ENCODE measurements at regions not wholly inside any gene's neighbourhood (a gene's known extent, or its start where the extent isn't known, plus 50 kb on each side); places are given as distances from the start of the nearest gene placed in this dataset.
A peak's percentile ranks its signal among the peaks of the same experiment; 100 is the strongest.
"Not testable (repeated sequence)": the region's sequence is repeated elsewhere in the genome, so short reads cannot be mapped to it uniquely, and the experiment has no call there.

GRCh38 chr4:53847965-53848364 is 216.4 kb downstream of the CHIC2 start:
- ATAC-seq (ENCODE audit: low read depth in 2 of 2) (no peak), DNase-seq (no peak)
- no peak overlapping the region for H3K4me3 Mint-ChIP-seq
- H3K9me3 Mint-ChIP-seq, result no peaks in the 10 kb centered on the region
- H3K4me1 Mint-ChIP-seq, result no peaks in the 10 kb centered on the region
- H3K27ac Mint-ChIP-seq, result no peak overlapping the region
- Histone ChIP-seq H3K27ac (ENCODE audit: insufficient read depth, low read length, poor library complexity, severe bottlenecking) (no peak overlapping the region), H3K36me3 (ENCODE audit: control insufficient read depth, insufficient read depth, low read length) (no peaks in the 10 kb centered on the region), H3K27me3 (ENCODE audit: control insufficient read depth, insufficient read depth, low read length) (no peaks in the 10 kb centered on the region), H3K9me3 (ENCODE audit: control insufficient read depth in 2 of 2, low read length in 2 of 2) (no peaks in the 10 kb centered on the region), H3K4me3 (ENCODE audit: low read depth, low read length) (no peak overlapping the region), H3K4me1 (ENCODE audit: control insufficient read depth, insufficient read depth, low read length, poor library complexity, severe bottlenecking) (no peaks in the 10 kb centered on the region)
- H3K27me3 Mint-ChIP-seq, result no peaks in the 10 kb centered on the region
- no peaks in the 10 kb centered on the region for H3K36me3 Mint-ChIP-seq

- Mint-ChIP-seq H3K9me3 (peaks cover 0 to 6% (median 0%) of the 10 kb centered on the region in 7 donors), H3K4me1 (no peaks in the 10 kb centered on the region), H3K27me3 (peaks cover 6% of the 10 kb centered on the region), H3K4me3 (no peak overlapping the region), H3K27ac (no peak overlapping the region), H3K36me3 (no peaks in the 10 kb centered on the region)
- H3K4me3 ChIP-seq (ENCODE audit: low read depth, low read length), result no peak overlapping the region
- no peaks in the 10 kb centered on the region for H3K36me3 ChIP-seq (ENCODE audit: control insufficient read depth, insufficient read depth, low read length)
- no peak for ATAC-seq (ENCODE audit: low read depth in 2 of 2)
- no peak overlapping the region for H3K27ac ChIP-seq (ENCODE audit: insufficient read depth, low read length, poor library complexity, severe bottlenecking)
- no peak for DNase-seq
- H3K4me1 ChIP-seq (ENCODE audit: control insufficient read depth, insufficient read depth, low read length, poor library complexity, severe bottlenecking), result no peaks in the 10 kb centered on the region
- H3K27me3 ChIP-seq (ENCODE audit: control insufficient read depth, insufficient read depth, low read length), result no peaks in the 10 kb centered on the region
- no peaks in the 10 kb centered on the region for H3K9me3 ChIP-seq (ENCODE audit: control insufficient read depth in 2 of 2, low read length in 2 of 2)
Measured at GRCh38 chr4:53844551-53844950, 219.9 kb downstream of the CHIC2 start.

- Mint-ChIP-seq H3K4me1 (no peaks in the 10 kb centered on the region), H3K27me3 (peaks cover 6% of the 10 kb centered on the region), H3K4me3 (no peak overlapping the region), H3K27ac (no peak overlapping the region), H3K36me3 (no peaks in the 10 kb centered on the region), H3K9me3 (peaks cover 0 to 7% (median 0%) of the 10 kb centered on the region in 7 donors)
- H3K4me1 ChIP-seq (ENCODE audit: control insufficient read depth, insufficient read depth, low read length, poor library complexity, severe bottlenecking), result no peaks in the 10 kb centered on the region
- DNase-seq (no peak), ATAC-seq (ENCODE audit: low read depth in 2 of 2) (no peak)
- no peaks in the 10 kb centered on the region for H3K9me3 ChIP-seq (ENCODE audit: control insufficient read depth in 2 of 2, low read length in 2 of 2)
- H3K27ac ChIP-seq (ENCODE audit: insufficient read depth, low read length, poor library complexity, severe bottlenecking), result no peak overlapping the region
- H3K36me3 ChIP-seq (ENCODE audit: control insufficient read depth, insufficient read depth, low read length), result no peaks in the 10 kb centered on the region
- H3K27me3 ChIP-seq (ENCODE audit: control insufficient read depth, insufficient read depth, low read length), result no peaks in the 10 kb centered on the region
- H3K4me3 ChIP-seq (ENCODE audit: low read depth, low read length), result no peak overlapping the region
Measured at GRCh38 chr4:53844133-53844532, 220.3 kb downstream of the CHIC2 start.

GRCh38 chr4:53841711-53842110 is 222.7 kb downstream of the CHIC2 start:
- H3K4me3 ChIP-seq (ENCODE audit: low read depth, low read length), result no peak overlapping the region
- Mint-ChIP-seq H3K27ac (no peak overlapping the region), H3K9me3 (peaks cover 0 to 7% (median 3%) of the 10 kb centered on the region in 7 donors), H3K4me3 (no peak overlapping the region), H3K4me1 (no peaks in the 10 kb centered on the region), H3K27me3 (peaks cover 6% of the 10 kb centered on the region), H3K36me3 (no peaks in the 10 kb centered on the region)
- H3K27ac ChIP-seq (ENCODE audit: insufficient read depth, low read length, poor library complexity, severe bottlenecking), result no peak overlapping the region
- no peak for DNase-seq
- H3K36me3 ChIP-seq (ENCODE audit: control insufficient read depth, insufficient read depth, low read length), result no peaks in the 10 kb centered on the region
- no peaks in the 10 kb centered on the region for H3K4me1 ChIP-seq (ENCODE audit: control insufficient read depth, insufficient read depth, low read length, poor library complexity, severe bottlenecking)
- no peaks in the 10 kb centered on the region for H3K9me3 ChIP-seq (ENCODE audit: control insufficient read depth in 2 of 2, low read length in 2 of 2)
- no peaks in the 10 kb centered on the region for H3K27me3 ChIP-seq (ENCODE audit: control insufficient read depth, insufficient read depth, low read length)
- no peak for ATAC-seq (ENCODE audit: low read depth in 2 of 2)

- no peaks in the 10 kb centered on the region for H3K27me3 ChIP-seq (ENCODE audit: control insufficient read depth, insufficient read depth, low read length)
- Mint-ChIP-seq H3K4me3 (no peak overlapping the region), H3K4me1 (no peaks in the 10 kb centered on the region), H3K27me3 (peaks cover 6% of the 10 kb centered on the region), H3K27ac (peak overlapping the region in 1 of 3 donors; percentile 17), H3K9me3 (peaks cover 0 to 12% (median 5%) of the 10 kb centered on the region in 7 donors), H3K36me3 (no peaks in the 10 kb centered on the region)
- no peak for ATAC-seq (ENCODE audit: low read depth in 2 of 2)
- DNase-seq, result no peak
- H3K27ac ChIP-seq (ENCODE audit: insufficient read depth, low read length, poor library complexity, severe bottlenecking), result no peak overlapping the region
- H3K4me1 ChIP-seq (ENCODE audit: control insufficient read depth, insufficient read depth, low read length, poor library complexity, severe bottlenecking), result no peaks in the 10 kb centered on the region
- no peaks in the 10 kb centered on the region for H3K36me3 ChIP-seq (ENCODE audit: control insufficient read depth, insufficient read depth, low read length)
- no peak overlapping the region for H3K4me3 ChIP-seq (ENCODE audit: low read depth, low read length)
- no peaks in the 10 kb centered on the region for H3K9me3 ChIP-seq (ENCODE audit: control insufficient read depth in 2 of 2, low read length in 2 of 2)
Measured at GRCh38 chr4:53840643-53841042, 223.8 kb downstream of the CHIC2 start.

- H3K9me3 ChIP-seq (ENCODE audit: control insufficient read depth in 2 of 2, low read length in 2 of 2), result peaks cover 0 to 17% of the 10 kb centered on the region in 2 experiments
- ATAC-seq (ENCODE audit: low read depth in 2 of 2); H3K36me3 Mint-ChIP-seq; H3K27me3 Mint-ChIP-seq; H3K4me1 ChIP-seq (ENCODE audit: control insufficient read depth, insufficient read depth, low read length, poor library complexity, severe bottlenecking); H3K27me3 ChIP-seq (ENCODE audit: control insufficient read depth, insufficient read depth, low read length); H3K4me1 Mint-ChIP-seq; H3K27ac ChIP-seq (ENCODE audit: insufficient read depth, low read length, poor library complexity, severe bottlenecking); H3K4me3 ChIP-seq (ENCODE audit: low read depth, low read length); H3K4me3 Mint-ChIP-seq; DNase-seq; H3K36me3 ChIP-seq (ENCODE audit: control insufficient read depth, insufficient read depth, low read length); H3K27ac Mint-ChIP-seq: not testable (repeated sequence)
- peaks cover 0 to 26% (median 9%) of the 10 kb centered on the region in 7 donors for H3K9me3 Mint-ChIP-seq
Measured at GRCh38 chr4:53833302-53834003, 231.0 kb downstream of the CHIC2 start.

- H3K27me3 Mint-ChIP-seq, result no peaks in the 10 kb centered on the region
- no peak for DNase-seq
- no peak overlapping the region for H3K27ac Mint-ChIP-seq
Measured at GRCh38 chr4:53832549-53832948, 231.9 kb downstream of the CHIC2 start.

GRCh38 chr4:53830511-53830910 is 233.9 kb downstream of the CHIC2 start:
- no peak overlapping the region for H3K4me3 Mint-ChIP-seq
- no peaks in the 10 kb centered on the region for H3K27me3 Mint-ChIP-seq
- ATAC-seq (ENCODE audit: low read depth in 2 of 2) (no peak), DNase-seq (no peak)
- H3K27ac Mint-ChIP-seq, result no peak overlapping the region
- H3K27me3 ChIP-seq (ENCODE audit: control insufficient read depth, insufficient read depth, low read length), result no peaks in the 10 kb centered on the region
- no peaks in the 10 kb centered on the region for H3K36me3 Mint-ChIP-seq
- H3K36me3 ChIP-seq (ENCODE audit: control insufficient read depth, insufficient read depth, low read length), result no peaks in the 10 kb centered on the region
- H3K9me3 ChIP-seq (ENCODE audit: control insufficient read depth in 2 of 2, low read length in 2 of 2), result peaks cover 0 to 17% of the 10 kb centered on the region in 2 experiments
- no peaks in the 10 kb centered on the region for H3K4me1 Mint-ChIP-seq
- H3K4me1 ChIP-seq (ENCODE audit: control insufficient read depth, insufficient read depth, low read length, poor library complexity, severe bottlenecking), result no peaks in the 10 kb centered on the region
- H3K27ac ChIP-seq (ENCODE audit: insufficient read depth, low read length, poor library complexity, severe bottlenecking), result no peak overlapping the region
- H3K4me3 ChIP-seq (ENCODE audit: low read depth, low read length), result no peak overlapping the region
- H3K9me3 Mint-ChIP-seq, result peaks cover 0 to 19% (median 7%) of the 10 kb centered on the region in 7 donors

More at GRCh38 chr4:53832549-53832948, 231.9 kb downstream of the CHIC2 start:
- Mint-ChIP-seq H3K4me1 (no peaks in the 10 kb centered on the region), H3K9me3 (peaks cover 0 to 26% (median 9%) of the 10 kb centered on the region in 7 donors), H3K4me3 (no peak overlapping the region), H3K36me3 (no peaks in the 10 kb centered on the region)
- ATAC-seq (ENCODE audit: low read depth in 2 of 2), result no peak
- peaks cover 0 to 17% of the 10 kb centered on the region in 2 experiments for H3K9me3 ChIP-seq (ENCODE audit: control insufficient read depth in 2 of 2, low read length in 2 of 2)
- H3K27ac ChIP-seq (ENCODE audit: insufficient read depth, low read length, poor library complexity, severe bottlenecking), result no peak overlapping the region
- H3K27me3 ChIP-seq (ENCODE audit: control insufficient read depth, insufficient read depth, low read length), result no peaks in the 10 kb centered on the region
- no peak overlapping the region for H3K4me3 ChIP-seq (ENCODE audit: low read depth, low read length)
- H3K4me1 ChIP-seq (ENCODE audit: control insufficient read depth, insufficient read depth, low read length, poor library complexity, severe bottlenecking), result no peaks in the 10 kb centered on the region
- no peaks in the 10 kb centered on the region for H3K36me3 ChIP-seq (ENCODE audit: control insufficient read depth, insufficient read depth, low read length)

Measured in CD4-positive, CD25-positive, alpha-beta regulatory T cell (primary cell).